GOT3 (cell line): ENCODE measurements at regions not wholly inside any gene's neighbourhood (a gene's known extent, or its start where the extent isn't known, plus 50 kb on each side); places are given as distances from the start of the nearest gene placed in this dataset.
"Not testable (repeated sequence)": the region's sequence is repeated elsewhere in the genome, so short reads cannot be mapped to it uniquely, and the experiment has no call there.

Experiments used
- DNase-seq: peaks from one replicate; lab custom pipeline; 2025; ENCODE audit warnings: mixed read lengths; lab: John Stamatoyannopoulos, UW

DNA sequence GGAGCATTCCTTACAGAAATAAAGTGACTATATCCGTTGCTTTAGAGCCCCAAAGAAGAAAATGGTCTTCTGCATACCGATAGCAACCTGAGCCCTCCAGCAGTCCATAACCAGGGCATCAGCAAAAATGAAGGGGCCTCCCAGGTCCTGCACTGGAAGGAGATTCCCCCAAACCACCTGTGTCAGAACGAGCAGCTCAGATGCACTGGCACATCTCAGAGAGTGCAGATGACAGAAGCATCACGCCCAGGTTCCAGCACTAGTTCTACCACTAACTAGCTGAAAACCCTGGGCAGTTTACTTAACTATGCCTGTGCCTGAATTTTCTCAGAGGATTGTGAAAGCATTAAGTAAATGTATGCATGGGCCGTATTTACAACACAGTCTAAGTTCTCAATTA is 466.7 kb upstream of the MYT1L start:
- no peak for DNase-seq

DNA sequence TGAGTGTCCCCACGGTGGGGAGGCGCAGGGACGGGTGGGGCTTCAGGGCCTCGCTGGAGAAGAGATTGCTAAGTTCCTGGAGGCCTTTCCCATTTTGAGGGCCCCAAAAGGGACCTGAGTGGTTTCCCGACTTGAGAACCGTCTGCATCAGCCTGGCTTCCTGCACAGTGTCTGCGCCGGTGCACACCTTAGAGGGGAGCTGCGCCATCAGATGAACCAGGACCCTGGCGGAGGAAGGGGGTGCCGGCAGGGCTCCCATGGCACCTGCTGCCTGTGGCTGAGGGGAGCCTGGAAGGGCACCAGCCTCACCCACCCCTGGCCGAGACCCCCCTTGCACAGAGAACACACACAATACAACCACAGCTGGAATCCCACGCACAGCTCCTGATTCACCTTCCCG is 465.1 kb upstream of the MYT1L start:
- no peak for DNase-seq

GRCh38 chr2:2795438-2796091 is 464.5 kb upstream of the MYT1L start:
- no peak for DNase-seq

- DNase-seq = no peak
Observed at GRCh38 chr2:2793925-2794560, 463.0 kb upstream of the MYT1L start.

DNA sequence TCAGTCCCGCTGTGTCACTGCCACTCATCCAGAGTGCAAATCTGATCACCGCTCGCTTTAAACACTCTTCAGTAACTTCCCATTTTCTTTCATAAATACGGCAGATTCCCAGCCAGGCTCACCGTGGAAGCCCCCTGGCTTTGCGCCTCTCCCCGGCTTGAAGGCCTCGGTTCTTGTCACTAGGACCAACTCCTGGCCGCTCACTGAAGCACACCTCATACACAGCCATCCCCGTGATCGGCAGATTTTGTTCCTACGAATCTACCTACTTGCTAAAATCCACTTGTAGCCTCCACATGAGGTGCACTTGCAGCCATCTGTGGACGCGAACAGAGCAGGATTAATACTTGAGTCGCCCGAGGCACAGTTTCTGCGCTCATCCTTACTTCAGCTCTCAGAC is 462.4 kb upstream of the MYT1L start:
- no peak for DNase-seq

DNA sequence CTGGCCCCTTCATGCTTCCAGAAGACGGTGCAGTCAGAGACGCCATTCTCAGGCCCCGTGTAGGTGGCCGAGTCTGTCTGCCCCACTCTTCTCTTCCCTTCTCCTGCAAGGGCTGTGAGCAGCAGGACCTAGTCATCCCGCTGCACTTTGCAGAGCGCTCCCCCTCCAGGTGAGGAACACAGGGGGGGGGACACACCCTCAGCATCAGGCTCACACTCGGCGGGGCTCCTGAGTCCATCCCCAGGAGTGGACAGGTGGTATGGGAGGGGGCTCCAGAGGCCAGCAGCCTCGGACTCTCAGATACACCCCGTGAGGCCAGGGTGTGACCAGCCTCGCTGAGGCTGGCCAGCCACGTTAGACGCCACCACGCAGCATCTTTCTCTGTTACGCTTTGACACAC is 460.5 kb upstream of the MYT1L start:
- DNase-seq = no peak

GRCh38 chr2:2791031-2791430 is 460.0 kb upstream of the MYT1L start:
- no peak for DNase-seq

DNA sequence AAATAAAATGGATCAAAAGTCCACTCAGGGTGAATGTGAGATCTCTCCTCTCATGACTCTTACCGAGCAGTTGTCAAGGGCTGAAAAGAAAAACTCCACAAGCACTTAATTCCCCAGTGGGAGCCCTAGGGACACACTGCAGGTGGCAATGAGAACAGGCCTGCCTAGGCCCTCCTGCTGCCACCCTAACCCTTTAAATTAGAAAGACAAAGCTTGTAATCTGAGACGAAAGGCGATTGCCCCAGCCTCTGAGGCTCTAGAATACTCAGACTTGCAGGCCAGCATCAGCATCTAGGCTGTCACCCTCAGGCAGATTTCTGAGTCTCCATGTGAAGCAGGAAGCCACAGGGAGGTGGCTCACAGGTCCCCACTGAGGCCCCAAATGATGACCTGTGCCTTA is 457.0 kb upstream of the MYT1L start:
- DNase-seq = no peak

DNA sequence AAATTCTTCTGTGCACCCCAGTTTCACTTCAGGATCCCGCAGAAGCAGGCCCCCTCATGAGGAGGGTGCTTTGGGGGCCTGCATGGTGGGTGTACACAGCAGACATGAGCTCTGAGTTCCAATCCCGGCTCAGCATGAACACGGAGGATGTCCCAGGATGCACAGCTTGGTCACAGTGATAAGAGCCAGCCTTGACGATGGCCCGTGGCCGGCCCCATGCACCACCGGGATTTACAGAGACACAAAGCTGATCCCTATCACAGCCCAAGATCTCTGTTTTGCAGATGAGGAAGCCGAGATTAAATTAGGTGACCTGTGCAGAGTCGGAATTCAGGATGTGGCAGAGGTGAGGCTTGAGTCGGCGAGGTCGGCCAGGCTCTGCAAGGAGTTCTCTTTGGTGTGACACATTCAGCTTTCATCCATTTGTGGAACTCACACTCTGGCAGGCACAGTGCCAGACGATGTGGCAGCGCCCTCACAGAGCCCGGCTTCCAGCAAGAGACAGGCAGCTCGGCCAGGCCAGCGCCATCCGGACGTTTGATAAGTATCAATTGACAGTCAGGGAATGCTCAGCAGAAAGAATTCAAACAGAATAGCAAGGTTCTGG is 456.3 kb upstream of the MYT1L start:
- no peak for DNase-seq

- DNase-seq = no peak
Observed at GRCh38 chr2:2782007-2782406, 450.9 kb upstream of the MYT1L start.

DNA sequence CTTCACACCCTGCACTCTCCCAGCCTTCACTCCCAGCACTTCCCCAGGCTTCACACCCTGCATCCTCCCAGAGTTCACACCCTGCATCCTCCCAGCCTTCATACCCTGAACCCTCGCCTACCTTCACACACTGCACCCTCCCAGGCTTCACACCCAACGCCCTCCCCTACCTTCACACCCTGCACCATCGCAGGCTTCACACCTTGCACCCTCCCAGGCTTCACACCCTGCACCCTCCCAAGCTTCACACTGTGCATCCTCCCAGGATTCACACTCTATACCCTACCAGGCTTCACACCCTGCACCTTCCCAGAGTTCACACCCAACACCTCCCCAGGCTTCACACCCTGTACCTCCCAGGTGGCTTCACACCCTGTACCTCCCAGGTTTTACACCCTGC is 448.7 kb upstream of the MYT1L start:
- DNase-seq = no peak

- DNase-seq = no peak
Observed at GRCh38 chr2:2777876-2778275, 446.8 kb upstream of the MYT1L start.

DNA sequence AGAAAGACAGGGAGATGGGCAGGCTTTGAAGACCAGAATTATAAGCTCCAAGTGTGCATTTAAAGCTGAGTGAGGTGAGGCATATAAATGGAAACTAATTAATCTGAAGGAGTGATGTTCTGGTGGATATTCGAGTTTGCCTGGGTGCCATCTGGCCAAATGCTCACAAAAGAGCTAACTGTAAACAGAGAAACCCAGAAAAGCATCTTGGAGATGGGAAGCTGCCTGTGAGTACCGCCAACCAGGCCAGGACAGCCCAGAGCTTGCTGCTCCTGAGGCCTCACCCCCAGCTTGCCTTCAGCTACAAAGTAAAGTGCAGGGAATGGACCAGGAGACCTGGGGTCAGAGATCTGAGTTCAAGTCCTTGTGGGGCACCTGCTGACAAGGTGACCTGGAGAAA is 446.1 kb upstream of the MYT1L start:
- DNase-seq = no peak

GRCh38 chr2:2775018-2775417 is 443.9 kb upstream of the MYT1L start:
- no peak for DNase-seq

DNA sequence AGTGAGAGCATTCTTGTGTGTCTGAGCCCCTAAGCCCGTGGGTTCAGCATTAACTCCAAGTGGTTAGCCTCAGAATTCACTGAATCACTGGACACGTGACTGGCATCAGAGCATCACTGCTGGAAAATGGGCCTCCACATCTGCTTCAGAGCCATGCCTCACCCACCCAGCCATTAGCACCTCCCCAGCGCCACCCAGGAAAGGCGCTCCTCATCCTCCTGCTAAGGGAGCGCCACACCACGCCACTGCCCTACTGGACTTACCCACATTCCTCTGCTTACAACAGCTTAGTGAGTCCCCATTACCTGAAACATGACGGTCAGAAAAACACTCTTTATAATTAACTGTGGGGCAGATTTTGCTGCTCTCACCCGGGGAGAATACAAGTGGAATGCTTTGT is 442.6 kb upstream of the MYT1L start:
- DNase-seq = no peak

GRCh38 chr2:2773080-2773479 is 442.0 kb upstream of the MYT1L start:
- DNase-seq = not testable (repeated sequence)

GRCh38 chr2:2771721-2772411 is 440.8 kb upstream of the MYT1L start:
- no peak for DNase-seq

DNA sequence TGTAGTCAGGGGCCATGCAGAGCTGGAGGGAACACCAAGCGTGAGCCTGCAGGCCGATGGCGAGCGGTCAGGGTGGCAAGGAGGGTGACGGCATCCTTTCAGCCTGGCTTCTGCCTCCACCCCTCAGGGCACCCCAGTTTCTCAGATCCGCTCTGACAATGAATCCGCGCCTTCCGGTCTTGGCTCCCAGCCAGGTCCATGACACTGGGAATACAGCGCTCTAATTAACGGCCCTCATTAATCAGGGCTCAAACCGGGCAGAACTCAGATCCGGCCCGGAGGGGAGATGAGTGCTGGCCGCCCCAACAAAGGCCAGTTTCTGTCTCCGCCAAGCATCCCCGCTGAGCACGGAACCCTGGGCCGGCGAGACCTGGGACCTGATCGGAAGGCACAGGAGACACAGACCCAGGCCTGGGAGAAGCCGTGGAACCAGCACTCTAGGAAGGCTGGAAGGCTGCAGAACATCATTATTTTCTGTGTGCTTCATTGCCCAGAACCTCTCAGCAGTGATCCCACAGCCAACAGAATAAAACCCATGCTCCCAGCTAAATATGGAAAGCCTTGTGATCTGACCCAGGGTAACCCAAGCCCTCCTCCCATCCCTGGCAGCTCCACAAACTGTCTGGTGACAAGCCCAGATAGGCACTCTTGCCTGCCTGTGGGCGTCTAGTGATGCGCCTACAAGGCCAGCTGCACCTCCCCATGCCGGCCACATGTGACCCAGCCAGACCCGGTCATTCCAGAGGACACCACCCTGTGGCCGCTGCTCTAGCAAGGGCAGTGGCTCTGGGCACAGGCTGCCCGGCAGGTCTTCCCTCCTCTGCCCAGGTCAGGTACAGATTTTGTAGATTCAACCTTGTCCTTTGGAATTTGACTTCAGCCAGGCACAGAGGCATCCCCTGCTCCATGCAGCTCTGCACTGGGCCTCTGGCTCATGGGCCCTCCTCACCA is 438.7 kb upstream of the MYT1L start:
- DNase-seq = no peak

GRCh38 chr2:2768476-2768875 is 437.4 kb upstream of the MYT1L start:
- no peak for DNase-seq

DNA sequence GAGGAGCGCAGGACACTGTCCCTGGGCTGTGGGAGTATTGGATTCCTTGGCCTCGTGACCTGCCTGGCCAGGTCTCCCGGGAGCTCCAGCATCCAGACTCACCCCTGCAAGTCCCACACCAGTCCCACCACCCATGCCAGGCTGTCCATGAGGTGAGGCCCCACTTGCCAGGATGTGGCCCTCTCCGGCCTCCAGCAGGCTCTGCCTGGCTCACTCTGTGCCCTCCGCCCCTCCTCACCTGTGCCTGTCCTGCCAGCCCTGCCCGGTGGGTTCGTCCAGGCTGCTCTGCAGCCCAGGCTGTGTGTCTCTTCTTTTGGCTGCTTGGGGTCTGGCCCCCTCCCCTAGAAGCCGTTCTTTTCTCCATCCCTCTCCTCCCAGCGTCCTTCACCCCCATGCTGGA is 436.8 kb upstream of the MYT1L start:
- DNase-seq = no peak

- no peak for DNase-seq
Observed at GRCh38 chr2:2765839-2766495, 434.9 kb upstream of the MYT1L start.
